ENCODE measurements at regions not wholly inside any gene's neighbourhood (a gene's known extent, or its start where the extent isn't known, plus 50 kb on each side); places are given as distances from the start of the nearest gene placed in this dataset.

DNA sequence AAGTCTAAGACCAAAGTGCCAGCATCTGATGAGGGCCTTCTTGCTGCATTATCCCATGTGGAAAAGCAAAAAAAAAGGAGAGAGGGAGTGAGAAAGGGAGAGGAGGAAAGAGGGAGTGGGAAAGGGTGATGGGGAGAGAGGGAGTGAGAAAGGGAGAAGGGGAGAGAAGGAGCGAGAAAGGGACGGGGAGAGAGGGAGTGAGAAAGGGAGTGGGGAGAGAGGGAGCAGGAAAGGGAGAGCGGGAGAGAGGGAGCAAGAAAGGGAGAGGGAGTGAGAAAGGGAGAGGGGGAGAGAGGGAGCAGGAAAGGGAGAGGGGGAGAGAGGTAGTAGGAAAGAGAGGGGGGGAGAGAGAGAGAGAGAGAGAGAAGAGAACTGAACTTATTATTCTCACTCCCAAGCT lies 241.1 kb upstream of the RIMS1 start:
- ChIA-PET RAD21 (ENCODE audit: low non-redundant PET in 1 of 2, low total read pairs in 2 of 2, uncharacterized antibody in 2 of 2, unreplicated experiment in 2 of 2) (no interaction called here), POLR2A (no interaction called here), CTCF (no interaction called here)
- Histone ChIP-seq H4K20me1 (ENCODE audit: insufficient read depth) (no peaks in the 10 kb centered on the region), H2AFZ (ENCODE audit: low read depth, low read length, poor library complexity, severe bottlenecking) (no peak overlapping the region), H3K4me2 (ENCODE audit: low read length) (no peak overlapping the region), H3K27ac (ENCODE audit: low read depth, low read length) (no peak overlapping the region), H3K9me2 (ENCODE audit: insufficient read depth) (no peaks in the 10 kb centered on the region), H3K9ac (ENCODE audit: low read length) (no peak overlapping the region), H3K36me3 (ENCODE audit: control insufficient read depth in 1 of 2, insufficient read depth in 2 of 2, low read length in 2 of 2) (no peaks in the 10 kb centered on the region), H3K79me2 (ENCODE audit: insufficient read depth, low read length) (no peaks in the 10 kb centered on the region), H3K4me3 (replicated peaks in 1 of 2; ENCODE audit: low read depth in 1 of 2, low read length in 2 of 2) (no peak overlapping the region), H3K4me1 (ENCODE audit: control insufficient read depth in 1 of 2, insufficient read depth in 2 of 2, low read length in 2 of 2) (no peaks in the 10 kb centered on the region), H3K27me3 (ENCODE audit: insufficient read depth, low read length) (no peaks in the 10 kb centered on the region), H3K9me3 (ENCODE audit: control insufficient read depth in 1 of 2, insufficient read depth in 1 of 2, low read depth in 1 of 2, low read length in 2 of 2) (peaks cover 0 to 2% of the 10 kb centered on the region in 2 experiments; a peak in 2 of 4 replicates)
- TF ChIP-seq YY1 (IDR thresholded peaks at IDR 0.05; ENCODE audit: extremely low read depth, insufficient replicate concordance, low read depth, low read length) = no peak
- TF ChIP-seq, protein P1, sequence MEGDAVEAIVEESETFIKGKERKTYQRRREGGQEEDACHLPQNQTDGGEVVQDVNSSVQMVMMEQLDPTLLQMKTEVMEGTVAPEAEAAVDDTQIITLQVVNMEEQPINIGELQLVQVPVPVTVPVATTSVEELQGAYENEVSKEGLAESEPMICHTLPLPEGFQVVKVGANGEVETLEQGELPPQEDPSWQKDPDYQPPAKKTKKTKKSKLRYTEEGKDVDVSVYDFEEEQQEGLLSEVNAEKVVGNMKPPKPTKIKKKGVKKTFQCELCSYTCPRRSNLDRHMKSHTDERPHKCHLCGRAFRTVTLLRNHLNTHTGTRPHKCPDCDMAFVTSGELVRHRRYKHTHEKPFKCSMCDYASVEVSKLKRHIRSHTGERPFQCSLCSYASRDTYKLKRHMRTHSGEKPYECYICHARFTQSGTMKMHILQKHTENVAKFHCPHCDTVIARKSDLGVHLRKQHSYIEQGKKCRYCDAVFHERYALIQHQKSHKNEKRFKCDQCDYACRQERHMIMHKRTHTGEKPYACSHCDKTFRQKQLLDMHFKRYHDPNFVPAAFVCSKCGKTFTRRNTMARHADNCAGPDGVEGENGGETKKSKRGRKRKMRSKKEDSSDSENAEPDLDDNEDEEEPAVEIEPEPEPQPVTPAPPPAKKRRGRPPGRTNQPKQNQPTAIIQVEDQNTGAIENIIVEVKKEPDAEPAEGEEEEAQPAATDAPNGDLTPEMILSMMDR (IDR thresholded peaks at IDR 0.05 in 2 of 3, conservative IDR thresholded peaks at IDR 0.05 in 1 of 3; ENCODE audit: borderline replicate concordance in 1 of 3, insufficient read depth in 1 of 3, low read depth in 2 of 3, low read length in 2 of 3) = no peak
- TF ChIP-seq, protein P2, sequence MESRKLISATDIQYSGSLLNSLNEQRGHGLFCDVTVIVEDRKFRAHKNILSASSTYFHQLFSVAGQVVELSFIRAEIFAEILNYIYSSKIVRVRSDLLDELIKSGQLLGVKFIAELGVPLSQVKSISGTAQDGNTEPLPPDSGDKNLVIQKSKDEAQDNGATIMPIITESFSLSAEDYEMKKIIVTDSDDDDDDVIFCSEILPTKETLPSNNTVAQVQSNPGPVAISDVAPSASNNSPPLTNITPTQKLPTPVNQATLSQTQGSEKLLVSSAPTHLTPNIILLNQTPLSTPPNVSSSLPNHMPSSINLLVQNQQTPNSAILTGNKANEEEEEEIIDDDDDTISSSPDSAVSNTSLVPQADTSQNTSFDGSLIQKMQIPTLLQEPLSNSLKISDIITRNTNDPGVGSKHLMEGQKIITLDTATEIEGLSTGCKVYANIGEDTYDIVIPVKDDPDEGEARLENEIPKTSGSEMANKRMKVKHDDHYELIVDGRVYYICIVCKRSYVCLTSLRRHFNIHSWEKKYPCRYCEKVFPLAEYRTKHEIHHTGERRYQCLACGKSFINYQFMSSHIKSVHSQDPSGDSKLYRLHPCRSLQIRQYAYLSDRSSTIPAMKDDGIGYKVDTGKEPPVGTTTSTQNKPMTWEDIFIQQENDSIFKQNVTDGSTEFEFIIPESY (IDR thresholded peaks at IDR 0.05; ENCODE audit: extremely low read depth, insufficient replicate concordance, low read length) = no peak
- TF ChIP-seq FOSL1 (IDR thresholded peaks at IDR 0.05; ENCODE audit: low read depth) = no peak
- no peak for TF ChIP-seq POLR2AphosphoS5 (IDR thresholded peaks at IDR 0.05; ENCODE audit: low read depth, low read length)
- no peak for TF ChIP-seq JUND (IDR thresholded peaks at IDR 0.05)
- TF ChIP-seq EZH2phosphoT487 (IDR thresholded peaks at IDR 0.05; ENCODE audit: borderline replicate concordance) = no peak
- TF ChIP-seq CEBPB (IDR thresholded peaks at IDR 0.05; ENCODE audit: low read depth) = no peak
- TF ChIP-seq ZNF274 (IDR thresholded peaks at IDR 0.05; ENCODE audit: low read depth, low read length) = no peak
- TF ChIP-seq POLR2A (IDR thresholded peaks at IDR 0.05; ENCODE audit: borderline replicate concordance, extremely low read depth, insufficient read depth, insufficient read length) = no peak
- TF ChIP-seq ELF1 (IDR thresholded peaks at IDR 0.05; ENCODE audit: borderline replicate concordance, low read depth) = no peak
- TF ChIP-seq ZFX (IDR thresholded peaks at IDR 0.05) = no peak
- no peak for TF ChIP-seq SP1 (IDR thresholded peaks at IDR 0.05; ENCODE audit: low read depth)
- TF ChIP-seq, protein P3, sequence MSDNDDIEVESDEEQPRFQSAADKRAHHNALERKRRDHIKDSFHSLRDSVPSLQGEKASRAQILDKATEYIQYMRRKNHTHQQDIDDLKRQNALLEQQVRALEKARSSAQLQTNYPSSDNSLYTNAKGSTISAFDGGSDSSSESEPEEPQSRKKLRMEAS (IDR thresholded peaks at IDR 0.05) = no peak
- no peak for TF ChIP-seq RAD21 (IDR thresholded peaks at IDR 0.05; ENCODE audit: low read depth)
- TF ChIP-seq, protein P4, sequence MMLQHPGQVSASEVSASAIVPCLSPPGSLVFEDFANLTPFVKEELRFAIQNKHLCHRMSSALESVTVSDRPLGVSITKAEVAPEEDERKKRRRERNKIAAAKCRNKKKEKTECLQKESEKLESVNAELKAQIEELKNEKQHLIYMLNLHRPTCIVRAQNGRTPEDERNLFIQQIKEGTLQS (IDR thresholded peaks at IDR 0.05) = no peak
- TF ChIP-seq TCF7L2 (IDR thresholded peaks at IDR 0.05; ENCODE audit: borderline replicate concordance, extremely low read depth, insufficient read depth, insufficient read length) = no peak
- TF ChIP-seq, protein P5, sequence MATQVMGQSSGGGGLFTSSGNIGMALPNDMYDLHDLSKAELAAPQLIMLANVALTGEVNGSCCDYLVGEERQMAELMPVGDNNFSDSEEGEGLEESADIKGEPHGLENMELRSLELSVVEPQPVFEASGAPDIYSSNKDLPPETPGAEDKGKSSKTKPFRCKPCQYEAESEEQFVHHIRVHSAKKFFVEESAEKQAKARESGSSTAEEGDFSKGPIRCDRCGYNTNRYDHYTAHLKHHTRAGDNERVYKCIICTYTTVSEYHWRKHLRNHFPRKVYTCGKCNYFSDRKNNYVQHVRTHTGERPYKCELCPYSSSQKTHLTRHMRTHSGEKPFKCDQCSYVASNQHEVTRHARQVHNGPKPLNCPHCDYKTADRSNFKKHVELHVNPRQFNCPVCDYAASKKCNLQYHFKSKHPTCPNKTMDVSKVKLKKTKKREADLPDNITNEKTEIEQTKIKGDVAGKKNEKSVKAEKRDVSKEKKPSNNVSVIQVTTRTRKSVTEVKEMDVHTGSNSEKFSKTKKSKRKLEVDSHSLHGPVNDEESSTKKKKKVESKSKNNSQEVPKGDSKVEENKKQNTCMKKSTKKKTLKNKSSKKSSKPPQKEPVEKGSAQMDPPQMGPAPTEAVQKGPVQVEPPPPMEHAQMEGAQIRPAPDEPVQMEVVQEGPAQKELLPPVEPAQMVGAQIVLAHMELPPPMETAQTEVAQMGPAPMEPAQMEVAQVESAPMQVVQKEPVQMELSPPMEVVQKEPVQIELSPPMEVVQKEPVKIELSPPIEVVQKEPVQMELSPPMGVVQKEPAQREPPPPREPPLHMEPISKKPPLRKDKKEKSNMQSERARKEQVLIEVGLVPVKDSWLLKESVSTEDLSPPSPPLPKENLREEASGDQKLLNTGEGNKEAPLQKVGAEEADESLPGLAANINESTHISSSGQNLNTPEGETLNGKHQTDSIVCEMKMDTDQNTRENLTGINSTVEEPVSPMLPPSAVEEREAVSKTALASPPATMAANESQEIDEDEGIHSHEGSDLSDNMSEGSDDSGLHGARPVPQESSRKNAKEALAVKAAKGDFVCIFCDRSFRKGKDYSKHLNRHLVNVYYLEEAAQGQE (IDR thresholded peaks at IDR 0.05; ENCODE audit: low read depth) = no peak
- TF ChIP-seq EGR1 (IDR thresholded peaks at IDR 0.05; ENCODE audit: low read depth) = no peak
- ATAC-seq = no peak
- intact Hi-C loops (cut with micrococcal nuclease) = no loop called here
- DNase-seq (ENCODE audit: low read depth, low spot score) = no peak
- no TSS peak for BruUV-seq (replicated peaks)

Data from HCT116 (cell line).